ENCODE measurements at regions not wholly inside any gene's neighbourhood (a gene's known extent, or its start where the extent isn't known, plus 50 kb on each side); places are given as distances from the start of the nearest gene placed in this dataset.

DNA sequence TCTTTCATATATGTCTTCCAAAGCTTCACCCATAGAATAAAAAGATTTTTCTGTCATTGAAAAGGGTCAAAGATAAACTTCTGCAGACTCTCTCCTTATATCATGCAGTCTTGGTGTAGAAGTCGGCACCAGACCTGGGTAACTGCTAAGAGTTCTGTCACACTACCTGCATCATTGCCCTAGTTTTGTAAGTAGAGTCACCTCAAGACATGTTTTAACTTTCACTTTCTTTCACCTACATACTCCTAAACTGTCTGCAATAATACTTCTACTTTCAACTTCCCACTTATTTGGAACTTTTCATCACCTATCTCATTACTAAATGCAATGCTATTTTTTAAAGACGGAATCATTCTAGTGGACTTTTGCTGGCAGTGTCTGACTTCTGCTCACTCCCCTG lies 475.6 kb upstream of the VRK2 start:
- TF ChIP-seq POLR2A (IDR thresholded peaks at IDR 0.05) (no peak), CTCF (IDR thresholded peaks at IDR 0.05) (no peak)

All from esophagus squamous epithelium (tissue), 4 donors.